ENCODE measurements at regions not wholly inside any gene's neighbourhood (a gene's known extent, or its start where the extent isn't known, plus 50 kb on each side); places are given as distances from the start of the nearest gene placed in this dataset.

GRCh38 chr15:97237160-97237559 lies 723.3 kb upstream of the ARRDC4 start:
- DNase-seq (ENCODE audit: low read depth): no peak

GRCh38 chr15:97248376-97248775 lies 712.1 kb upstream of the ARRDC4 start:
- DNase-seq (ENCODE audit: low read depth): no peak

GRCh38 chr15:97259943-97260342 lies 700.6 kb upstream of the ARRDC4 start:
- no peak for DNase-seq (ENCODE audit: low read depth)

- DNase-seq (ENCODE audit: low read depth): no peak
Observed at GRCh38 chr15:97301166-97301565, 659.3 kb upstream of the ARRDC4 start.

GRCh38 chr15:97316362-97316761 lies 644.1 kb upstream of the ARRDC4 start:
- no peak for DNase-seq (ENCODE audit: low read depth)

- DNase-seq (ENCODE audit: low read depth): no peak
Observed at GRCh38 chr15:97317163-97317562, 643.3 kb upstream of the ARRDC4 start.

- no peak for DNase-seq (ENCODE audit: low read depth)
Observed at GRCh38 chr15:97319291-97319690, 641.2 kb upstream of the ARRDC4 start.

- DNase-seq (ENCODE audit: low read depth): no peak
Observed at GRCh38 chr15:97346221-97346620, 614.3 kb upstream of the ARRDC4 start.

- no peak for DNase-seq (ENCODE audit: low read depth)
Observed at GRCh38 chr15:97350813-97351212, 609.7 kb upstream of the ARRDC4 start.

GRCh38 chr15:97383516-97383915 lies 577.0 kb upstream of the ARRDC4 start:
- DNase-seq (ENCODE audit: low read depth): no peak

- DNase-seq (ENCODE audit: low read depth): no peak
Observed at GRCh38 chr15:97386940-97387339, 573.6 kb upstream of the ARRDC4 start.

- no peak for DNase-seq (ENCODE audit: low read depth)
Observed at GRCh38 chr15:97401195-97401594, 559.3 kb upstream of the ARRDC4 start.

GRCh38 chr15:97401970-97402369 lies 558.5 kb upstream of the ARRDC4 start:
- DNase-seq (ENCODE audit: low read depth): no peak

- DNase-seq (ENCODE audit: low read depth): no peak
Observed at GRCh38 chr15:97406841-97407240, 553.7 kb upstream of the ARRDC4 start.

GRCh38 chr15:97410897-97411575 lies 549.5 kb upstream of the ARRDC4 start:
- no peak for DNase-seq (ENCODE audit: low read depth)

- DNase-seq (ENCODE audit: low read depth): no peak
Observed at GRCh38 chr15:97420130-97420529, 540.4 kb upstream of the ARRDC4 start.

- no peak for DNase-seq (ENCODE audit: low read depth)
Observed at GRCh38 chr15:97425596-97425995, 534.9 kb upstream of the ARRDC4 start.

GRCh38 chr15:97443101-97443500 lies 517.4 kb upstream of the ARRDC4 start:
- no peak for DNase-seq (ENCODE audit: low read depth)

- DNase-seq (ENCODE audit: low read depth): no peak
Observed at GRCh38 chr15:97446138-97446537, 514.4 kb upstream of the ARRDC4 start.

GRCh38 chr15:97456521-97457202 lies 503.8 kb upstream of the ARRDC4 start:
- no peak for DNase-seq (ENCODE audit: low read depth)

- DNase-seq (ENCODE audit: low read depth): no peak
Observed at GRCh38 chr15:97457203-97457847, 503.2 kb upstream of the ARRDC4 start.

GRCh38 chr15:97459771-97460170 lies 500.7 kb upstream of the ARRDC4 start:
- DNase-seq (ENCODE audit: low read depth): no peak

GRCh38 chr15:97461226-97461625 lies 499.3 kb upstream of the ARRDC4 start:
- DNase-seq (ENCODE audit: low read depth): no peak

Data from myocyte (in vitro differentiated cells).